ENCODE measurements at regions not wholly inside any gene's neighbourhood (a gene's known extent, or its start where the extent isn't known, plus 50 kb on each side); places are given as distances from the start of the nearest gene placed in this dataset.

DNA sequence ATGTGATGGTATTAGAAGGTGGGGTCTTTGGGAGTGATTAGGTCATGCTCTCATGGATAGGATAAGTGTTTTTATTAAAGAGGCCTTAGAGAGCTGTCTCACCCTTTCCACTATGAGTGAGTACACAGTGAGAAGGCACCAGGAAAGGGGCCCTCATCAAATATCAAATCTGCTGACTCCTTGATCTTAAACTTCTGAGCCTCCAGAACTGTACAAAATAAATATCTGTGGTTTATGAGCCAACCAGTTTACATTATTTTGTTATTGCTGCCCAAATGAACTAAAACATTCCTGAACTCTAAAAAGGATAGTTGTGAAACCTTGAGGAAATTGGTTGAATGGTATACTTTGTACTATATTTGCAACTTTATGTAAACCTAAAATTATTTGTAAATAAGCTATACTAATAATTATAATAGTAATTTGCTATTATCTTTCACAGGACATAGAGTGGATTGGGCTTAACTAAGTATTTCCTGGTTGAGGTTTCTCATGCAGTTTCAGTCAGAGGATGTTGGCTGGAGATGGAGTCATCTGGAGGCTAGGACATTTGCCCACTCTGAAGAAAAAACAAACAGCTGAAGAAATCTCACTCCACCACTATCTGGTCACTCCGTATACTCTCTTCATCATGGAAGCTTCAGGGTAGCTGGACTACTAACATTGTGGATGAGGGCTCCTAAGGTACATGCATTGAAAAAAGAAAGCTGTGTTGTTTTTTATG lies 1068.6 kb upstream of the CADM2 start:
- Histone ChIP-seq H3K79me2 (ENCODE audit: insufficient read depth, low read depth) (no peaks in the 10 kb centered on the region), H3K36me3 (ENCODE audit: insufficient read depth) (no peaks in the 10 kb centered on the region), H4K20me1 (ENCODE audit: insufficient read depth) (no peaks in the 10 kb centered on the region), H3K4me3 (IDR thresholded peaks at IDR 0.05; ENCODE audit: insufficient read depth, low read depth, low read length) (no peak overlapping the region), H3K4me1 (ENCODE audit: low read depth, poor library complexity, severe bottlenecking) (no peaks in the 10 kb centered on the region), H2AFZ (ENCODE audit: low read depth) (no peak overlapping the region), H3K27me3 (ENCODE audit: insufficient read depth, low read depth) (no peaks in the 10 kb centered on the region), H3K4me2 (no peak overlapping the region), H3K27ac (no peak overlapping the region), H3K9ac (no peak overlapping the region)
- no peak for TF ChIP-seq CTCF (conservative IDR thresholded peaks at IDR 0.05; ENCODE audit: low read depth, low read length)

DNA sequence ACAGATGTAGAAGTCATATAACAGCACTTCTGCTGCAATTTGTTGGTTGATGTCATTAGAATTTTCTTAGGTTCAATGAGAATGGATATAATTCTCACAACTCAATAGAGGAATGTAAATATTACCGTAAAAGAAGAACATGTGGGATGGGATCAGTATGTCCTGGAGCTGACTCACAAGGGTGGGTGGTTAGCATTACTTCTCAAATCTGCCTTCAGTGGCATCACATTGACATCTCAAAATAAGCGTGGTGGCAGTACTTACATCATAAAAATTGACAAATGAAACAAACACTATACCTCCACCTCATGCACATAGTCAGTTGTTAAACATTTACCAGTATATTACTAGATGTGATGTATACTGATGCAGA lies 1068.0 kb upstream of the CADM2 start:
- Histone ChIP-seq H3K36me3 (ENCODE audit: insufficient read depth) (no peaks in the 10 kb centered on the region), H3K4me3 (IDR thresholded peaks at IDR 0.05; ENCODE audit: insufficient read depth, low read depth, low read length) (no peak overlapping the region), H4K20me1 (ENCODE audit: insufficient read depth) (no peaks in the 10 kb centered on the region), H3K27me3 (ENCODE audit: insufficient read depth, low read depth) (no peaks in the 10 kb centered on the region), H3K4me2 (no peak overlapping the region), H3K79me2 (ENCODE audit: insufficient read depth, low read depth) (no peaks in the 10 kb centered on the region), H2AFZ (ENCODE audit: low read depth) (no peak overlapping the region), H3K9ac (no peak overlapping the region), H3K27ac (no peak overlapping the region), H3K4me1 (ENCODE audit: low read depth, poor library complexity, severe bottlenecking) (no peaks in the 10 kb centered on the region)
- TF ChIP-seq CTCF (conservative IDR thresholded peaks at IDR 0.05; ENCODE audit: low read depth, low read length), result no peak

DNA sequence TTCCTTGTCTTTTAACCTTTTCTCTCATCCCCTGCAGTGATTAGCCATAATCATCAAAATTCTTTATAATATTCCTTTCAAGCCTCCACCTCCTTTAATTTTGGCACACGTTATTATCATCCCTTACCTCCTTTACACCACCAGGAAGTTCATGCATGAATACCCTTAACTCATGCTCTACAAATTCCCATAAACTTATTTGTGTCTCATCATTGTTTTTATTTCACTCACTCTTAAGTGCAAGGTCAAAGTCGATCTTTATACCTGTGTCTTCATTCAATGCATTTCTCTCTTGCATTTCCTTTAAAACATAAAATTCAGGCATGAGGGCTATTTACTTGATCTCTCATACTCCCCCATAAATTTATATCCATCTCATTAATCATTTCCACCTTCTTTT lies 1064.6 kb upstream of the CADM2 start:
- no peak overlapping the region for H3K4me2 ChIP-seq
- no peak overlapping the region for H2AFZ ChIP-seq (ENCODE audit: low read depth)
- H3K4me3 ChIP-seq (IDR thresholded peaks at IDR 0.05; ENCODE audit: insufficient read depth, low read depth, low read length), result no peak overlapping the region
- no peaks in the 10 kb centered on the region for H3K36me3 ChIP-seq (ENCODE audit: insufficient read depth)
- H3K4me1 ChIP-seq (ENCODE audit: low read depth, poor library complexity, severe bottlenecking), result no peaks in the 10 kb centered on the region
- no peaks in the 10 kb centered on the region for H3K27me3 ChIP-seq (ENCODE audit: insufficient read depth, low read depth)
- H3K9ac ChIP-seq, result no peak overlapping the region
- no peaks in the 10 kb centered on the region for H4K20me1 ChIP-seq (ENCODE audit: insufficient read depth)
- no peak overlapping the region for H3K27ac ChIP-seq
- no peak for TF ChIP-seq CTCF (conservative IDR thresholded peaks at IDR 0.05; ENCODE audit: low read depth, low read length)
- H3K79me2 ChIP-seq (ENCODE audit: insufficient read depth, low read depth), result no peaks in the 10 kb centered on the region

DNA sequence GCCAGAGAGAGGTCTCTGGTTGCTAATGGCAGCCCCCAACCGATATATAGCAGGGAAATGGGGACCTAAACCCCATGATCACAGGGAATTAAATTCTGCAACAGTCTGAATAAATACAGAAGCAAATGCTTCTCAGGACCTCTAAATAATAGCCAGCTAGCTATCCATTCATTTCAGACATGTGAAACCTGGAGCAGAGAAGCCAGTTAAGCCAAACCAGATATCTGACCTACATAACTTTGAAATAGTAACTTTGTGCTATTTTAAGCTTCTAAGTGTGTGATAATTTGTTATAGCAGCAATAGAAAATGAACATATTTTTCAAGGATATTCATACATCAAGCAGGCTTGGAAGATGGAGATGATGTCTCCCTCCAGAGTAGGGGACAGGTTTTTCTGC lies 1062.9 kb upstream of the CADM2 start:
- no peak overlapping the region for H3K9ac ChIP-seq
- no peaks in the 10 kb centered on the region for H4K20me1 ChIP-seq (ENCODE audit: insufficient read depth)
- H2AFZ ChIP-seq (ENCODE audit: low read depth), result no peak overlapping the region
- H3K4me1 ChIP-seq (ENCODE audit: low read depth, poor library complexity, severe bottlenecking), result no peaks in the 10 kb centered on the region
- H3K36me3 ChIP-seq (ENCODE audit: insufficient read depth), result no peaks in the 10 kb centered on the region
- H3K27me3 ChIP-seq (ENCODE audit: insufficient read depth, low read depth), result no peaks in the 10 kb centered on the region
- H3K4me3 ChIP-seq (IDR thresholded peaks at IDR 0.05; ENCODE audit: insufficient read depth, low read depth, low read length), result no peak overlapping the region
- no peaks in the 10 kb centered on the region for H3K79me2 ChIP-seq (ENCODE audit: insufficient read depth, low read depth)
- no peak overlapping the region for H3K27ac ChIP-seq
- H3K4me2 ChIP-seq, result no peak overlapping the region
- no peak for TF ChIP-seq CTCF (conservative IDR thresholded peaks at IDR 0.05; ENCODE audit: low read depth, low read length)
